Ovary (tissue), 3 donors: ENCODE measurements at regions not wholly inside any gene's neighbourhood (a gene's known extent, or its start where the extent isn't known, plus 50 kb on each side); places are given as distances from the start of the nearest gene placed in this dataset.

Experiments
- EP300 ChIP-seq: sonication (generic); formaldehyde crosslinking; IDR thresholded peaks from one replicate; pipeline ENCODE4 v1.6.1; 2017; ENCODE audit warnings: antibody characterized with exemption
- POLR2A ChIP-seq: fragments of 450-650 bp; IDR thresholded peaks from one replicate; pipeline ENCODE4 v1.6.1; 2017; ENCODE audit warnings: antibody characterized with exemption, mild to moderate bottlenecking, moderate library complexity
- TF ChIP-seq, protein P1 (sequence below), 3 donors: fragments of 450-650 bp in 2 of 3; fragments of 200-600 bp in 1 of 3; IDR thresholded peaks; one replicate each; pipeline versions ENCODE4 v1.5.1 to v1.8.0; 2016 to 2022; ENCODE audit warnings: antibody characterized with exemption in 3 of 3, mild to moderate bottlenecking in 1 of 3
- donor health status: DM: no; HTN: no; CAD: no.

DNA sequence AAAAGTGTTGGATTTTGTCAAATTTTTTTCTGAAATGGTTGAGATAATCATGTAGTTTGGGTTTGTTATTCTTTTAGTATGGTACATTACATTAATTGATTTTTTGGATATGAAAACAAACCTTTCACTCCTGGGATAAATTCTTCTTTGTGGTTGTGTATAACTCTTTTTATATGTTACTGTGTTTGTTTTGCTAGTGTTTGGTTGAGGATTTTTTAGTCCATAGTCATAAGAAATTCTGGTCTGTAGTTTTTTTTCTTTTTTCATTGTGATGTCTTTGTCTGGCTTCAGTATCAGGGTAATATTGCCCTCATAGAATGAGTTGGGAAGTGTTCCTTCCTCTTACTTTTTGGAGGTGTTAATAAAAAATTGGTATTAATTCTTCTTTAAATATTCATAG lies 122.2 kb upstream of the ATXN1 start:
- TF ChIP-seq POLR2A (no peak), EP300 (no peak)
- TF ChIP-seq, protein P1, sequence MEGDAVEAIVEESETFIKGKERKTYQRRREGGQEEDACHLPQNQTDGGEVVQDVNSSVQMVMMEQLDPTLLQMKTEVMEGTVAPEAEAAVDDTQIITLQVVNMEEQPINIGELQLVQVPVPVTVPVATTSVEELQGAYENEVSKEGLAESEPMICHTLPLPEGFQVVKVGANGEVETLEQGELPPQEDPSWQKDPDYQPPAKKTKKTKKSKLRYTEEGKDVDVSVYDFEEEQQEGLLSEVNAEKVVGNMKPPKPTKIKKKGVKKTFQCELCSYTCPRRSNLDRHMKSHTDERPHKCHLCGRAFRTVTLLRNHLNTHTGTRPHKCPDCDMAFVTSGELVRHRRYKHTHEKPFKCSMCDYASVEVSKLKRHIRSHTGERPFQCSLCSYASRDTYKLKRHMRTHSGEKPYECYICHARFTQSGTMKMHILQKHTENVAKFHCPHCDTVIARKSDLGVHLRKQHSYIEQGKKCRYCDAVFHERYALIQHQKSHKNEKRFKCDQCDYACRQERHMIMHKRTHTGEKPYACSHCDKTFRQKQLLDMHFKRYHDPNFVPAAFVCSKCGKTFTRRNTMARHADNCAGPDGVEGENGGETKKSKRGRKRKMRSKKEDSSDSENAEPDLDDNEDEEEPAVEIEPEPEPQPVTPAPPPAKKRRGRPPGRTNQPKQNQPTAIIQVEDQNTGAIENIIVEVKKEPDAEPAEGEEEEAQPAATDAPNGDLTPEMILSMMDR (IDR thresholded peaks at IDR 0.05) = no peak
